ENCODE measurements at regions not wholly inside any gene's neighbourhood (a gene's known extent, or its start where the extent isn't known, plus 50 kb on each side); places are given as distances from the start of the nearest gene placed in this dataset.
A peak's percentile ranks its signal among the peaks of the same experiment; 100 is the strongest.
"Not testable (repeated sequence)": the region's sequence is repeated elsewhere in the genome, so short reads cannot be mapped to it uniquely, and the experiment has no call there.

DNA sequence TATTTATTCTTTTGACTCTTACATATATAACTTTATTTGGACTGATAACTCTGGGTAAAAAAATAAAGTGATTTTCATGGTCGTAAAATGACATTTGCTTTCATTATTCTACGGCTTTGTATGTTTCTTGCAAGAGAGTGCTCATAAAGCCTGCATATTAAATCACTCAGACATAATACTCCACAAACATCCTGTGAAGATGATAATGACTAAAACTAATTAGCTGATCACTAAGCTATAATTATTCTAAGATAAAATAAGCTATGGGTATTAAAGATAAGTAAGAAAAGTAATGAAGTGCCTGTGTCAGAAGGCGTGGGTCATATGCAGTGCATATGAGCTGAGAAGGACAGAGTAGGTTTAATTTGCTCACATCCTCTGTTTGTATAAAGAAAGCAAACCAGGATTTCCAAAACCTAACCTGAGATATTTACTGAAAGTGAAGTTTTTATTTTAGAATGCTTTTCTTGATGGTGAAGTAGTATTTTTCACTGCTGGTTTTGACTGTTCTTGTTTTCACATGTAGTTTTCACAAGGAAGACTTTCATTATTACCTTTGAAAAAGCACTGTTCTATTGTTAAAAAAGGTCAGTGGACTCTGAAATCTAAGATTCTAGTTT, 278.8 kb downstream of the AMY1C start:
- DNase-seq = no peak

DNA sequence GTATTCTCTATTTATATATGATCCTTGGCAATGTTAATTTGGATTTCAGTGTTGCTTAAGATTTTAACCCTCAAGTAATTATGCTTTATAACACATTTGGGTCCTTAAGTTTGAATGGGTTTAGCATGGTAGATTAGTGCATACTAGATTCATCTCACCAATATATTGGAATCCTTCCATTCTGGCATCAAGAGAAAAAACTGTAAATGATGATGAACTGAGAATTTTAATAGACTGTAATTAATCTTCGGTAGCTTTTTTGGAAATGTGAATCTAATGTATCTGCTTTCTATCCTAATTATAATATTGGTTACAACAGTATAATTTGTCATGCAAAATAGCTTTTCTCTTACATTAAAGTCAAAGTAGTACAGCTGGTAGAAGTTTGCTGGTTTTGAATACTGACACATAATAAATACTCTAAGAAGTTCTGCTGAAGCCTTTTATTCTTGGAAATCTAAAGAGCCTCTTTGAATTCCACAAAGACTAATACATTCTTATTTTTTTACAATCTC, 279.8 kb downstream of the AMY1C start:
- DNase-seq = no peak

DNA sequence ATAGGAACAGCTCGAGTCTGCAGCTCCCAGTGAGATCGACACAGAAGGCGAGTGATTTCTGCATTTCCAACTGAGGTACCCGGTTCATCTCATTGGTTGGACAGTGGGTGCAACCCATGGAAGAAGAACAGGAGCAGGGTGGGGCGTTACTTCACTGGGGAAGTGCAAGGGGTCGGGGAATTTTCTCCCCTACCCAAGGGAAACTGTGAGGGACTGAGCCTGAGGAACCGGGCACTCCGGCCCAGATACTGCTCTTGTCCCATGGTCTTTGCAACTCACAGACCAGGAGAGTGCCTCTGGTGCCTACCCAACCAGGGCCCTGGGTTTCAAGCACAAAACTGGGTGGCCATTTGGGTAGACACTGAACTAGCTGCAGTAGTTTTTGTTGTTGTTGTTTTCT, 307.1 kb downstream of the AMY1C start:
- DNase-seq = no peak

DNA sequence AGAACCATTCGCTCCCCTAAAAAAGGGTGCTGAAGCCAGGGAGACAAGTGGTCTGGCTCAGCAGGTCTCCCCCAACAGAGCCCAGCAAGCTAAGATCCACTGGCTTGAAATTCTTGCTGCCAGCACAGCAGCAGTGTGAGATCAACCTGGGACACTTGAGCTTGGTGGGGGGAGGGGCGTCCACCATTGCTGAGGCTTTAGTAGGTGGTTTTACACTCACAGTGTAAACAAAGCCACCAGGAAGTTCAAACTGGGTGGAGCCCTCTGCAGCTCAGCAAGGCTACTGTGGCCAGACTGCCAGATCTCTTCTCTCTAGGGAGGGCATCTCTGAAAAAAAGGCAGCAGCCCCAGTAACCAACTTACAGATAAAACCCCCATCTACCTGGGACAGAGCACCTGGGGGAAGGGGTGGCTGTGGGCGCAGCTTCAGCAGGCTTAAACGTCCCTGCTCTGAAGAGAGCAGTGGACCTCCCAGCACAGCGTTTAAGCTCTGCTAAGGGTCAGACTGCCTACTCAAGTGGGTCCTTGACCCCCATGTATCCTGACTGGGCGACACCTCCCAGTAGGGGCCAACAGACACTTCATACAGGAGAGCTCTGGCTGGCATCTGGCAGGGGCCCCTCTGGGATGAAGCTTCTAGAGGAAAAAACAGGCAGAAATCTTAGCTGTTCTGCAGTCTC, 307.7 kb downstream of the AMY1C start:
- DNase-seq = not testable (repeated sequence)

DNA sequence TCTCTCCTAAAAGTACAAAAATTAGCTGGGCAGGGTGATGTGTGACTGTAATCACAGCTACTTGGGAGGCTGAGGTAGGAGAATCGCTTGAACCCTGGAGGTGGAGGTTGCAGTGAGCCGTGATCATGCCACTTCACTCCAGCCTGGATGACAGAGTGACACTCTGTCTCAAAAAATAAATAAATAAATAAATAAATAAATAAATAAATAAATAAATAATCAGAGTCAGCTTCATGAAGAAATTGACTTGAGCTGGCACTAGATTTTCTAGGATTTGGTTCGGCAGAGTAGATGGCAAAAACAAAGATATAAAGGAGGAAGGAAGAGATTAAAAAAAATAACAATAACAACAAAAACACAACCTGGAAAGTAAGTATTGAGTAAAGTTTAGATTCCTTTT, 311.9 kb downstream of the AMY1C start:
- DNase-seq = not testable (repeated sequence)

DNA sequence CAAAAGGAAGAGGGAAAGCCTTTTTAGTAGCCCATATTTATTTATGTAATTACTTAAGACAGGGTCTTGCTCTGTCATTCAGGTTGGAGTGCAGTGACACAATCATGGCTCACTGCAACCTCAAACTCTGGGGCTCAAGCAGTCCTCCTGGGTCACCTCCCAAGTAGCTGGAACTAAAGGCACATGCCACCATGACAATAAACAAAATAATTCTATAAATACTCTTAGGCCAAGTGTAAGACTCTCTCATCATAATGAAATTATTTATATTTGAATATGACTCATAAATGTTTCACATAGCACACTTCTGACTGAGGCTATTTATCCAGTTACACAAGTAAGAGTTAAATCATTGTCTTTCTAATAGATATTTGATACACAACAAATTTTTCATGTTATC, 314.7 kb downstream of the AMY1C start:
- no peak for DNase-seq

DNA sequence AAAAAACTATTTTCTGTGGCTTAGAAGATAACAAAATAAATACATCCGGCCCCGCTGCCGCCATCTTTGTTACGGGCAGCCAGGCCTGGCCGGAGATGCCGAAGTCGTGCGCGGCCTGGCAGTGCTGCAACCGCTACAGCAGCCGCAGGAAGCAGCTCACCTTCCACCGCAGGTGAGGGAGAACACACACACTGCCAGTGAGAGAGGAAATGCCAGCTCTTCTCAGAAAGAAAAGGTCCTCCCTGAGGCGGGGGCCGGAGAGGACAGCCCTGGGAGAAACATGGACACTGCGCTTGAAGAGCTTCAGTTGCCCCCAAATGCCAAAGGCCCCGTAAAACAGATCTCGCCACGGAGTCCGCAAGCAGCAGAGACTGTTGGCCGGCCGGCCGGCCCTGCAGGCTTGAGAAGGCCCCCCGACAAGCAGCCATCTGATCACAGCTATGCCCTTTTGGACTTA, 323.2 kb downstream of the AMY1C start:
- no peak for DNase-seq

DNA sequence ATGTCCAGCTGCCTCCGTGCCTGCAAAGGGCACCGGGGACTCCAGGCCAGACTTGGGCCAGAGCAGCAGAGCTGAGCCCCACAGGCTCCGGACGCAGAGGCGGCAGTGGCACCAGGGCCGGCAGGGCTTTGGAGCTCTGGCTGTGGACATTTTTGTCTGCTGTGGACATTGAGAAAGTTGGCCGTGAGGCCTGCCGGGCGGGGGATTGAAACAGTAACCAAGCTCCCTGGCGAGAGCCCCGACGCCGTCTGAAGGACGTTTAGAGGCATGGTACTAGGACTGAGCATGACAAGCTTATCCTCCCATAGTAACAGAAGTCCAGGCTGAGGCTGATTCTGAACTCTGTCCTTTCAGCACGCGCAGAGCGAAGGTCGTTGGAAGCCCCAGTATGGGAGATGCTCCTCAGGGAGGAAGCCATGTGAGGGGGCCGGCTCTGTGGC, 323.8 kb downstream of the AMY1C start:
- no peak for DNase-seq

DNA sequence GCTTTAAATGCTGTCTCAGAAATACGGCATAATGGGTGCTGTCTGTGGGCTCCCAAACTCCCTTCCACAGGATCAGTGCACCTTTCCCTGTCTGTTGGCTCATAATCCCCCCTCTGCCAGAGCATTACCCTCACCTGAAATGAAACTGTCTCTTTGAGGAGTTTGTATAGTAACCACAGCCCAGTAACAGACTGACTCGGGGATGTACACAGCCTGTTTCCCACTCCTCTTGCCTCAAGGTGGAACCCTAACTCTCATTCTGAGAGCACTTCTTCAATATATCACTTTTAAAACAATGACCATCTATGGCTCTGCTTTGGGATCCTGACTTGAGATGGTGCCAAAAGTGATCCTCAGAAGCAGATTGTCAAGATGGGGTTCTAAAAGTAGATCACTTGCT, 332.5 kb downstream of the AMY1C start:
- no peak for DNase-seq

DNA sequence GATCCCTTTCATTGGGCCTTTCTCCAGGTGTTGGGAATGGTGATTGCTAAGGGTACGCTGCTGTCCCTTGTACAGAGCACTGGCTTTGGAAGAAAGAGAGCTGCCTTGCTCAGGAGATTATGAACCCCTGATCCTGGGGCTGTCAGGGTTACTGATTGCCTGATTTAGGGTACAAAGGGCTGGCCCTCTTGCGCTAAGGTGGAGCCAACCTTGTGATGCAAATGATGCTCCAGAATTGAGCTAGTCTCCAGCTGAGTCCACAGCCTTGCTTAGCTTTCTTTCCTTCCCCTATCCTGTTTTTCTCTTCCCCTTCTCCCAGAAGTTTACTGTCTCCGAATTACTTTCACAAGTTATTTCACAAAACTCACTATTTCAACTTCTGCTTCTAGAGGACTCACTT, 334.7 kb downstream of the AMY1C start:
- no peak for DNase-seq

DNA sequence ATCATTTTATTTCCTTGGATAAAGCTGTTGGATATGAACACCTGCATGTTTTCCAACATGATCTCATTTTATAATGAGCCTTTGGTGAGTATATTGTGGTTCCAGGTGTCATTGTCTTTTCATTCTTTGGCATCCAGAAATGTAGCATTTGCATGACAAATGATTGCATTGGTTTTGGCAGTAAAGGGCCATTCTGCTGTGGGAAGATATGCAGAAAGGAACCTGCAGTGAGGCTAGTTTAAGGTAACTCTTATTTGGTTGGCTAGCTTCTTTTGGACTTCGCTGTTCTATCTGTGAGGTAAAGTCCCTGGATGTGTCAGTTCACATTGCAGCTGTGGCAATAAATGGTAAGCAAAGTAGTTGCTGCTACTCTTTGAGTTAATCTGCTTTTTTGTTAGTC, 343.0 kb downstream of the AMY1C start:
- no peak for DNase-seq

DNA sequence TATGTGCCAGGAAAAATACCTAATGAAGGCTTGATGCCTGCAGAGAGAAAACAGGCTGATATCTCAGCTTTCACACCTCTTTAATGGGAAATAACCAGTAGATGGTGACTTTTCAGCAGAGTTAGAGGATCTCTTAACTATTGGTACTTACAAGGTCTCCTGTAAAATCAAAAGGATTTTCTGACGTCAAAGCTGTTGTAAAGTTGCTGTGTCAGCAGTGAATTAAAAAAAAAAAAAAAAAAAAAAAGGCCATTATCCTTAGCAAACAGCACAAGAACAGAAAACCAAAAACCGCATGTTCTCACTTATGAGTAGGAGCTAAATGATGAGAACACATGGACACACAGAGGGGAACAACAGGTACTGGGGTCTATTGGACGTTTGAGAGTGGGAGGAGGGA, 349.1 kb downstream of the AMY1C start:
- DNase-seq = no peak

DNA sequence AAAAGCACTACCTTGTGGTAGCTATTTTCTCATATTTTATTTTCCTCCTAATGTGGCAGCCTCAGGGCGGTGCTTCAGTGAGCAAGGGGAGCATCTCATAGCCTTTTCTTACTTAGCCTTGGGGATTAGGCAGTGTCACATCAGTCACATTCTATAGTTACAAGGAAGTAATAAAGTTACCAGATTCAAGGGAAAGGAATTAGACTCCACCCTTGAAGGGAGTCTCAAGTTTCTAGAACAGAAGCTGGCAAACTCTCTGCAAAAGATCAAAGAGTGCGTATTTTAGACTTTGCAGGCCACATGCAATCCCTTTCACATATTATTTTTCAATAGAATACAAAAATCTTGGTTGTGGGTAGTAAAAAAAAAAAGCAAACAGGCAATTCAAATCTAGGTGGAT, 350.4 kb downstream of the AMY1C start:
- DNase-seq = no peak

DNA sequence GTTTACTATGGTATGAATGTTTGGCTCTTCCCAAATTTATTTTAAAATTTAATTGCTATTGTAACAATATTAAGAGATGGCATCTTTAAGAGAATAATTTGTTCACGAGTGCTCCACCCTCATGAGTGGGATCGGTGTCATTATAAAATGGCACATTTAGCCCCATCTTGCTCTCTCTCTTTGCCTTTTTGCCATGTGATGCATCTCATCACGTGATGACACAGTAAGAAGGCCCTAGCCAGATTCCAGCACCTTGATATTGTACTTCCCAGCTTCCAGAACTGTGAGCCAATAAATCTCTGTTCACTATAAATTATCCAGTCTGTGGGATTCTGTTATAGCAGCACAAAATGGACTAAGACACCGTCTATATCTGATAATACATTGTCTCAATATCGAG, 355.8 kb downstream of the AMY1C start:
- DNase-seq = no peak

DNA sequence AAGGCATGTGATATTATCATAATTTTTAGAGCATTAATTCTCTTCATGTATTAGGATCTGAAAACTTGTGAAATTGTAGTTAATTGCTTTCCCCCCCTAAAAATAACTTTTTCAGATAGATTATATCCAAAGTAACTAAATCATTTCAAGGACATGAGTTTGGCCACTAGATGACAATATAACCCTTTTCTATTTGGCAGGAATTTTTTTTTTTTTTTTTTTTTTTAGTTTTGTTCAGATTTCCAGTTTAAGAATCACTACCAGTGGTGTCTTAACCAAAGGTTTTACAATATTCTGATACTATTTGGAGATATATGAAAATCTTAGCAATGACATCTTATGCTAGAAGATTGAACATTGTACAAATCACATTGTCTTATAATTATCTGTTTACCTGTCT, 370.8 kb downstream of the AMY1C start:
- no peak for DNase-seq

DNA sequence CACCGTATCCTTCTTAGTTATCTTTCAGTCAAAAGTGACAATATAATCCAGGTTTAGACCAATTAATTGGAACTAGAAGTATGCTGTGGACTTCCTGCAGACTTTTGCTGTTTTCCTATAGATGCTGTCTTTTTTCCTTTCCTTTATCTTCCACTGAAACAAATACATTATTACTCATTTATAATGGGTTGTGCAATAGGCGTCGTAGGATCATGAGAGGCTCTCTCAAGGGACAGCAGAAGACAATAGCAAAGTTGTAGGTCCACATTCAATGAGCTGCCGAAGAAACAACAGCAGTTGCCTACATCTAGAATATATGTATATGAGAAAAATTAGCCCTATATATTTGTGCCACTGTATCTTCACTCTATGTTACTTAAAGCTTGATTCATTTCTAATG, 371.6 kb downstream of the AMY1C start:
- DNase-seq = no peak

DNA sequence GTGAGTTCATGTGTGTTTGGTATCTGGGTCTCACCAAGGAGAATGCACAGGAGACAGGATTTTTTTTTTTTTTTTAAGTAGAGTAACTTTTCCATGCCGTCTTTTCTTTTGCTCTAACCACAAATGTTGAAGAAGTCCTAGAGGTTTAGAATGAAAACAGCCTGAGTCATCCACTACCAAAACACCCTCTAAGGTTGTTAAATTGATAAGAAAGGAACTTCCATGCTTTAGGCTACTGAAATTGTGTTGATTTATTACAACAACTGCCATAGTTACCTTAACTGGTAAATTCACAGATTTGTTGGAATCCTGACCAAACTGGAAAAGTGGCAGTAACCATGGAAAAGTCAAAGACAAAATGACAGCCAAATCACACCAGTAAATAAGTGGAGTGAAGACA, 375.6 kb downstream of the AMY1C start:
- peak; percentile 7 for DNase-seq

DNA sequence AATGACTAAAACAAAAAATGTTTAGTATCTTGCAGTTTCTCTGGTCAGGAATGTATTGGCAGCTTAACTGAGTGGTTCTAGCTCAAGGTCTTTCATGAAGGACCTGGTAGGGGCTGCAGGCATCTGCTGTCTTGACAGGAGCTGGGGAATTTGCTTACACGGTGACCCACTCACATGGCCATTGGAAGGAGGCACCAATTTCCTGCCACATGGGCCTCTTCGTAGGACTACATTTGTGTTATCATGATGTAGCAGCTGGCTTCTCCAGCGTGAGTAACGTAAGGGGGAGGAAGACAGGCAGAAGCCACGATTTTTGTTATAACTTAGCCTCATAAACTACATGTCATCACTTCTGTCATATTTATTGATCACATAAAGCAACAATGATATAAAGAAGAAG, 376.3 kb downstream of the AMY1C start:
- peak; percentile 16 for DNase-seq

DNA sequence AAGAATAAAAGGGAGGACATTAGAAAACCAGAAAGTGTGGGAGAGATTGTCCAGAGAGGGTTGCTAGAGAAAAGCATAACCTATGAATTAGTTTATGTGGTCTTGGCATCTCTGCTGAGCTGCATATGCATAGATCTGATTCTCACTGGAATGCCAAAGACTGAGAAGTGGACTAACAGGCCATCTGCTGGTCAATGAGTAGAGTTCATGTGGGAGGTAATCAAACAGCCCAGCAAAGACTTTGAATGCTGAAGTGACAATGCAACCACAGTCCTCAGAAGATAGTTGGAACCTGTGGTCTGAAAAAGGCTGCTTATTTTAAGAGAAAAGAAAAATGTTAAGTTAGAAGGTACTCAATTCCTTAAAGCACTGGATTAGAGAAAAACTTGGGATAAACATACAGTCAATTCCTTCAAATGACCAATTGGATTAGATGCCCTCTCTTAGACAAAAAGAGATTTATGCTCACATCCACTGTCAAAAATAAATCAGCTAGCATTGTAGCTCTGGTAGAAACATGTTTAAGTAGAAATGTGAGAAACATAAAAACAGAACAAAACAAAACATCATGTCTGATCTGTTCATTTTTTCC, 382.8 kb downstream of the AMY1C start:
- peak; percentile 51 for DNase-seq

DNA sequence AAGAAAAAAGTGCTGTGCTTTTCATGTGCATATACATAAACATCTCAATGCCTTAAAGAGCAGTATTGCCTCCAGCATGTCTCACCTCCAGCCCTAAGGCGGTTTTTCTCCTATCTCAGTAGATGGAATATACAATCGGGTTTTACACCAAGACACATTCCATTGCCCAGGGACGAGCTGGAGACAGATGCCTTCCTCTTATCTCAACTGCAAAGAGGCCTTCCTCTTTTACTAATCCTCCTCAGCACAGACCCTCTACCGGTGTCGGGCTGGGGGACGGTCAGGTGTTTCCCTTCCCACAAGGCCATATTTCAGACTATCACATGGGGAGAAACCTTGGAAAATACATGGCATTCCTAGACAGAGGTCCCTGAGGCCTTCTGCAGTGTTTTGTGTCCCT, 385.3 kb downstream of the AMY1C start:
- DNase-seq = not testable (repeated sequence)

DNA sequence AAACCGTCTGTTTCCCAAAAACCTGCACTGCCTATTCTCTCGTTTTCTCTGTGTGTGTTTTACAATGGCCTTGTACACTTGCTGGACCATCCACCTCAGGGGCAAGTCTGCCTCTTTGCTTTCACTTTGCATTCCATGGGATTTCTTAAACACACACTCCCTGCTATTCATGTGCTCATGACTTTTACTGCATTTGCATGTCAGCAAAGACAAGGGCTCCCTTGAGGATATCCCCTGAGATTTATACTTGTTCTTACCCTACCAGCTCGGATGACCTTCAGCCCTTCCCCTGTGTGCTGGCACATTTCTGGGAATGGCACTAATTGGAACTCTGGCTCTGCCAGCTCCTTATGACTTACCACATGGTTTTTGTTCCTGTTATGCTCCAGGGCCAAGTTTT, 386.9 kb downstream of the AMY1C start:
- DNase-seq = no peak

DNA sequence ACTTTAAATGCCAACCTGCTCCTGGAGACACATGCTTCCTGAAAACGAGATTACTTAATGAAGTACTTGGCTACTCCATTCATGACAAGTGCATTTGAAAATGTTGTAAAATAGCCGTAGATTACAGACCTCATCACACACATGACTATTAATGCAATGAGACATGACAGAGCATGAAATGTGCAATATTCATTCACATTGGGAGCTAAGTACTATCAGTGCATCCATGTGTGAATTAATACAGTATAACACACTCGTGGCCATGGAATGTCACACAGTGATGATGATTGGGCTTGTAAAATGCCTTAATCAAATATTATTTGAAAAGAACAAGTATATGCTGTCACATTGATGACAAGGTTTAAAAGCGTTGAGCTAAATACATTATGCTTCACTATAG, 407.0 kb downstream of the AMY1C start:
- no peak for DNase-seq

DNA sequence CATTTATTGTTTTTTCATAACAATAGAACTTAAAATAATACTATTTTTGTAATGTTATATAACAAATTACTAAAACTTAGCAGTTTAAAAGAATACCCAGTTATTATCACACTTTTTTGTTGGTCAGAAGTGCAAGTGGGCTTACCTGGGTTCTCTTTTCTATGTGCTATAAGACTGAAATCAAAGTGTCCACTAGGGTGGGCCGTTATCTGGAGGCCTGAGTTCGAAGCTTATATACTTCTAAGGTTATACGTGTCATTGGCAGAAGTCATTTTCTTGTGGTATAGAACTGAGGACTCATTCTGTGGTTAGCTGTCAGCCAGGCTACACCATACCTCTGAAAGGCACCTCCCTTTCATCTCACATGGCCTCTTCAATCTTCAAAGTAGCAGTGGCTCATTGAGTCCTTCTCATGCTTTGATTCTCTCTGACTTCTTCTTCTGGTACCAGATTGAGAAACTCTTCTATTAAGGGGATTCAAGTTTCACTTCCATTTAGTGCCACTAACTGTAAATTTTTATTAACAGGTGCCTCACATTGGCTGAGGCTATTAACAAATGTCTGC, 414.3 kb downstream of the AMY1C start:
- no peak for DNase-seq

DNA sequence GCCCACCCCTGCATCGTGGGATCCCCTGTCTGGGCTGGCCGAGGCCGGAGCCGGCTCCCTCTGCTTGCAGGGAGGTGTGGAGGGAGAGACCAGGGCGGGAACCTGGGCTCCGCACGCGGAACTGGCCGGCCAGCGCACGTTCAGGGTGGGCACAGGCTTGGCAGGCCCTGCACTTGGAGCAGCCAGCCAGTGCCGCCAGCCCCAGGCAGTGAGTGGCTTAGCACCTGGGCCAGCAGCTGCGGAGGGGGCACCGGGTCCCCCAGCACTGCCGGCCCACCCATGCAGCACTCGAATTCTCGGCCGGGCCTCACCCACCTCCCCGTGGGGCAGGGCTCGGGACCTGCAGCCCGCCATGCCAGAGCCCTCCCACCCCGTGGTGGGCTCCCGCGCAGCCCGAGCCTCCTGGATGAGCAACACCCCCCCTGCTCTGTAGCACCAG, 422.6 kb downstream of the AMY1C start:
- no peak for DNase-seq

Measured in hematopoietic multipotent progenitor cell treated with erythropoietin and hydrocortisone succinate and interleukin-3 and kit ligand, for 6 days (in vitro differentiated cells).